H1 (cell line): ENCODE measurements at regions not wholly inside any gene's neighbourhood (a gene's known extent, or its start where the extent isn't known, plus 50 kb on each side); places are given as distances from the start of the nearest gene placed in this dataset.

Experiments used
- CTCF ChIP-seq, 3 experiments: IDR thresholded peaks; 1 replicate in 2 of 3; 2 replicates in 1 of 3; pipeline versions ENCODE4 v1.5.1 to v1.6.1; 2011; ENCODE audit warnings: low read length in 3 of 3, mild to moderate bottlenecking in 3 of 3, inconsistent platforms in 2 of 3, low read depth in 1 of 3, moderate library complexity in 1 of 3; ENCODE audit not compliant: insufficient read depth in 1 of 3; ENCODE audit errors: control extremely low read depth in 1 of 3
- TBP ChIP-seq: IDR thresholded peaks from 2 replicates; pipeline ENCODE4 v1.6.1; 2011; ENCODE audit warnings: low read depth, low read length, improper control_type of control experiment
- YY1 ChIP-seq: IDR thresholded peaks from 2 replicates; pipeline ENCODE4 v1.6.1; 2011; ENCODE audit warnings: low read depth, mild to moderate bottlenecking, low read length

- no peak for TF ChIP-seq TBP
- TF ChIP-seq CTCF (IDR thresholded peaks at IDR 0.05; ENCODE audit: control extremely low read depth in 1 of 3, insufficient read depth in 1 of 3, low read depth in 1 of 3, low read length in 3 of 3): no peak
- no peak for TF ChIP-seq YY1
Observed at GRCh38 chr13:32889986-32890565, 126.1 kb upstream of the KL start.
